Peyer's patch (tissue), 4 donors: ENCODE measurements at regions not wholly inside any gene's neighbourhood (a gene's known extent, or its start where the extent isn't known, plus 50 kb on each side); places are given as distances from the start of the nearest gene placed in this dataset.

ENCODE experiments used
- POLR2A ChIP-seq, 2 donors: fragments of 450-650 bp; IDR thresholded peaks; one replicate each; pipeline ENCODE4 v1.5.1; 2017; ENCODE audit warnings: antibody characterized with exemption in 2 of 2, mild to moderate bottlenecking in 2 of 2, moderate library complexity in 2 of 2
- TF ChIP-seq, protein P1 (sequence below), 6 experiments: fragments of 450-650 bp in 4 of 6; fragments of 200-600 bp in 2 of 6; sonication (generic) in 1 of 6; IDR thresholded peaks; one replicate each; pipeline ENCODE4 v1.5.1; 2017 to 2019; ENCODE audit warnings: antibody characterized with exemption in 6 of 6, mild to moderate bottlenecking in 3 of 6, moderate library complexity in 1 of 6

DNA sequence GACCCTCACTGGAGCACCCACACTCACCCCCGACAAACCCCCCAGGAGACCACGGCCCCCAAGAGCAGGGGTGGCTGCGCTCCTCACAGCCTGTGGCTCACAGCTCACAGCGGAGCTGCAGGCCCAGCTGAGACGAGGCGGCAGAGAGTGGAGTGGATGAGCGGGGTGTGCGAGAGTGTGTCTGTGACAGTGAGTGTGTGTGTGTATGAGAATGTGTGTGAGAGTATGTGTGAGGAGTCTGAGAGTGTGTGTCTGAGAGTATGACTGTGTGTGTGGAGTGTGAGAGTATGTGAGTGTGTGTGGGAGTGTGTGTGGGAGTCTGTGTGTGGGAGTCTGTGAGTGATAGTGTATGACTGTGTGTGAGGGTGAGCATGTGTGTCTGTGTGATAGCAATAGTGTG lies 55.3 kb upstream of the ID2 start:
- TF ChIP-seq, protein P1, sequence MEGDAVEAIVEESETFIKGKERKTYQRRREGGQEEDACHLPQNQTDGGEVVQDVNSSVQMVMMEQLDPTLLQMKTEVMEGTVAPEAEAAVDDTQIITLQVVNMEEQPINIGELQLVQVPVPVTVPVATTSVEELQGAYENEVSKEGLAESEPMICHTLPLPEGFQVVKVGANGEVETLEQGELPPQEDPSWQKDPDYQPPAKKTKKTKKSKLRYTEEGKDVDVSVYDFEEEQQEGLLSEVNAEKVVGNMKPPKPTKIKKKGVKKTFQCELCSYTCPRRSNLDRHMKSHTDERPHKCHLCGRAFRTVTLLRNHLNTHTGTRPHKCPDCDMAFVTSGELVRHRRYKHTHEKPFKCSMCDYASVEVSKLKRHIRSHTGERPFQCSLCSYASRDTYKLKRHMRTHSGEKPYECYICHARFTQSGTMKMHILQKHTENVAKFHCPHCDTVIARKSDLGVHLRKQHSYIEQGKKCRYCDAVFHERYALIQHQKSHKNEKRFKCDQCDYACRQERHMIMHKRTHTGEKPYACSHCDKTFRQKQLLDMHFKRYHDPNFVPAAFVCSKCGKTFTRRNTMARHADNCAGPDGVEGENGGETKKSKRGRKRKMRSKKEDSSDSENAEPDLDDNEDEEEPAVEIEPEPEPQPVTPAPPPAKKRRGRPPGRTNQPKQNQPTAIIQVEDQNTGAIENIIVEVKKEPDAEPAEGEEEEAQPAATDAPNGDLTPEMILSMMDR (IDR thresholded peaks at IDR 0.05) = no peak
- no peak for TF ChIP-seq POLR2A (IDR thresholded peaks at IDR 0.05)
